Dedifferentiated amniotic fluid mesenchymal stem cell (primary cell): ENCODE measurements at regions not wholly inside any gene's neighbourhood (a gene's known extent, or its start where the extent isn't known, plus 50 kb on each side); places are given as distances from the start of the nearest gene placed in this dataset.
A peak's percentile ranks its signal among the peaks of the same experiment; 100 is the strongest.
"Not testable (repeated sequence)": the region's sequence is repeated elsewhere in the genome, so short reads cannot be mapped to it uniquely, and the experiment has no call there.

Experiments
- DNase-seq: peaks from one replicate; pipeline ENCODE4 v3.0.0-alpha.2; 2016; ENCODE audit errors: extremely low spot score

- peak; percentile 73 for DNase-seq
These were observed 100.5 kb downstream of the CDC42EP3 start for GRCh38 chr2:37570773-37571586.

- no peak for DNase-seq
These were observed 99.8 kb downstream of the CDC42EP3 start for GRCh38 chr2:37571587-37572136.

- DNase-seq = peak; percentile 62
These were observed 97.7 kb downstream of the CDC42EP3 start for GRCh38 chr2:37573451-37574388.

GRCh38 chr2:37575780-37576179, 95.7 kb downstream of the CDC42EP3 start:
- DNase-seq = no peak

- DNase-seq = not testable (repeated sequence)
These were observed 95.2 kb downstream of the CDC42EP3 start for GRCh38 chr2:37576194-37576593.

GRCh38 chr2:37576831-37577230, 94.6 kb downstream of the CDC42EP3 start:
- no peak for DNase-seq

GRCh38 chr2:37579192-37579713, 92.2 kb downstream of the CDC42EP3 start:
- no peak for DNase-seq

GRCh38 chr2:37579949-37580348, 91.5 kb downstream of the CDC42EP3 start:
- DNase-seq = not testable (repeated sequence)

- DNase-seq = no peak
These were observed 90.0 kb downstream of the CDC42EP3 start for GRCh38 chr2:37581433-37581832.

- no peak for DNase-seq
These were observed 88.8 kb downstream of the CDC42EP3 start for GRCh38 chr2:37582481-37583220.

GRCh38 chr2:37583402-37583801, 88.0 kb downstream of the CDC42EP3 start:
- no peak for DNase-seq

- peak; percentile 20 for DNase-seq
These were observed 87.6 kb downstream of the CDC42EP3 start for GRCh38 chr2:37583867-37584266.

- DNase-seq = no peak
These were observed 86.0 kb downstream of the CDC42EP3 start for GRCh38 chr2:37585295-37585908.

- DNase-seq = peak; percentile 79
These were observed 85.3 kb downstream of the CDC42EP3 start for GRCh38 chr2:37585982-37586621.

GRCh38 chr2:37586663-37587317, 84.7 kb downstream of the CDC42EP3 start:
- no peak for DNase-seq

- DNase-seq = no peak
These were observed 83.6 kb downstream of the CDC42EP3 start for GRCh38 chr2:37587817-37588216.

GRCh38 chr2:37588316-37588777, 83.1 kb downstream of the CDC42EP3 start:
- no peak for DNase-seq

- no peak for DNase-seq
These were observed 82.1 kb downstream of the CDC42EP3 start for GRCh38 chr2:37589298-37589697.

GRCh38 chr2:37590119-37590571, 81.3 kb downstream of the CDC42EP3 start:
- peak; percentile 56 for DNase-seq
